CD4-positive, alpha-beta T cell treated with Interleukin-10 for 1 hour (primary cell): ENCODE measurements at regions not wholly inside any gene's neighbourhood (a gene's known extent, or its start where the extent isn't known, plus 50 kb on each side); places are given as distances from the start of the nearest gene placed in this dataset.

ENCODE experiments used
- DNase-seq: peaks from one replicate; pipeline ENCODE4 v3.0.0-alpha.2; 2020

DNA sequence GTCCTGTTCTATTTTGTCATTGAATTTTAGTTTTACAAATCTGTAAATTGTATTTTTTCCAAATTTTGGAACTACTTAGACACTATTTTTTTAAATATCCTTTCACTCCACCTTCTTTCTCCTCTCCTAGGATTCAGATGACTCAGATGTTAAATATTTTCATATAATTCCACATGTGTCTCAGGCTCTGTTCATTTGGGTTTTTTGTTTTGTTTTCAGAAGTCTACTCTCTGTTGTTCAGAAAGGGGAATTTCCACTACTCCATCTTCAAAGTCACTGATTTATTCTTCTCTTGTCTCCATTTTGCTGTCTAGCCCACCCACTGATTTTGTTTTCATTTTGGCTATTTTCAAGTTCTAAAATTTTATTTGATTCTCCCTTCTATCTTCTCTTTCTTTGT, 264.0 kb upstream of the SLIT2 start:
- DNase-seq = no peak

DNA sequence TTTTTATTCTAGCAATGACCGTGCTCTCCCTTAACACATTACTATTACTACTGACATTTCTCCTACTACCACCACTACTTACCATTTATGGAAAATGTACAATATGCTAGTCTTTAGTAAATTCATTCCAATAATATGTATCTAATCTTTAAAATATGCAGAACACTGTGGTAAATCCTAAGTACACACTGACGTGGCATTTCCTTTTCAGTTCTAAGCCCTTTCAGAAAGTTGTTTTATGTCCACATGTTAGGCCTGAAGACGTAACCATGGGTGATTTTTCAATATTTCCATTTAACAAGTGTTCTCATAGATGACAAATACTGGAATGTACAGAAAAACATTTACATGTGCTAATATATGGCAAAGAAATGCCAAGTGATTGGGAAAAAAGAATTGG, 268.6 kb upstream of the SLIT2 start:
- no peak for DNase-seq

DNA sequence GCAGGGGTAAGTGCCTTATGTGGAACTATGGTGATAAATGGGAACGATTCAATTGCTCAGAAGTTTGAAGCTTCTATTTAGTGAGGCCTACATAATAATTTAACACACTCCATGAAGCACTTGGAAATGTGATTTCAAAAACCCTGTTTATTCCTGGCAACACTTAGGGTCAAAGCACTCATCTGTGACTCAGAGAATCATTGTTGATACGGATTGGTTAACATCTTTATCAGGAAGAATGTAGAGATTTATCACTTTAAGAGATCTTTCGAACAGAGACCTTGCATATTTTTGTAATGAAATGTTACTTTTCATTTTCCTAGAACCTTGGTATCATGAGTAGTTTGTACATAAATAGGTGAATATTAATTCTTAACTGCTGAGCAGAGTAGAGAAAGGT, 269.1 kb upstream of the SLIT2 start:
- DNase-seq = no peak

DNA sequence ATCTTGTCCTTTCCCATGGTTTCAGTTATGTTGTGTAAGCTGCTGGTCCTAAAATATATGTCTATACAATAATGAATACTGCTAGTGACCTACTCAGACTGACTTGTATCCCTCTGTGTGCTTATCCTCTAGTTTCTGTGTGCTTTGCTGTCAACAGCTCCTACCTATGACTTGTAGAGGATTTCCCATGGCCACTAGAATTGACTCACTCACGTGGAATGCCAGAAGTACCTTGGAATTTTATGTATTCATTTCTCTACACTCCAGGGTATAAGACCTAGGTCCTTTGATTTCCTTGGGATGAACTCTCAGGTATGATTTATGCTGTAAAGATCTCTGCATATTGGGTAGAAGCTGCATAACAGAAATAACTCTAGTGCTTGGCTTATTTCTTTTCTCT, 279.9 kb upstream of the SLIT2 start:
- DNase-seq = no peak

- no peak for DNase-seq
These were observed 282.2 kb upstream of the SLIT2 start for GRCh38 chr4:19969492-19969891.

GRCh38 chr4:19961091-19961490, 290.6 kb upstream of the SLIT2 start:
- DNase-seq = no peak

GRCh38 chr4:19958848-19959247, 292.9 kb upstream of the SLIT2 start:
- no peak for DNase-seq

DNA sequence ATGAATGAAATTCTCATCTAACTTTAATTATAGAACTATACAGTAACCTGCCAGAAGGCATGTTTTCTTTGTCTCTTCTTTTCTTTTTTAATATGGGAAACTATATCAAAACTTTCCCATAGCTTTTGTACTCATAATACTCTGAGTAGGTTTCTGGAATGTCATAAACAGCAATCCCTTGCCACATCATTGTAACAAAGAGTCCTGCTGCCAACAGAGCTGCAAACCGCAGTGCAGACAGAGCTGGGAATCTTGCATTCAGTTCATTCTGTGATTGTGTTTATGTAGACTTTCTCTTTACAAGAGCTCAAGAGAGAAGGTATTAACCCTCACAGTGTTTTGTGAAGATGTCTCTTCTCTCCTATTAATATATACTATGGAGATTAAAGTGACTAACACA, 304.4 kb upstream of the SLIT2 start:
- DNase-seq = no peak

DNA sequence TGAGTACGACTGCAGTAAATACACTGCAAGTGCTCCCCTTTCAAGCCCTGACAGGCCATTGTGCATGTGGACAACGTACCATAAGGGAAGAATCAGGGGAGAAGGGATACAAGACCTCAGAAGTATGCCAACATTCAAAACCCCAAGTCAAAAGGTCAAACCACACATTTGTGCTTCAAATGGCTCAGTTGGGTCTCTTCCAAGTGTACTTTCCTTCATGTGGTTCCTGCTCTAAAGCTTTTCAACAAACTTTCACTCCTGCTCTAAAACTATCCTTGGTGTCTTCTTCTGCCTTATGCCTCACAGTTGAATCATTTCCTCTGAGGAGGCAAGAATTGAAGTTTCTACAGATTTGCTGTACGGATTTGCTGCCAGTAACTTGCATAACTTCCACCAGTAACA, 305.7 kb upstream of the SLIT2 start:
- DNase-seq = no peak

- no peak for DNase-seq
These were observed 306.2 kb upstream of the SLIT2 start for GRCh38 chr4:19945501-19945900.

DNA sequence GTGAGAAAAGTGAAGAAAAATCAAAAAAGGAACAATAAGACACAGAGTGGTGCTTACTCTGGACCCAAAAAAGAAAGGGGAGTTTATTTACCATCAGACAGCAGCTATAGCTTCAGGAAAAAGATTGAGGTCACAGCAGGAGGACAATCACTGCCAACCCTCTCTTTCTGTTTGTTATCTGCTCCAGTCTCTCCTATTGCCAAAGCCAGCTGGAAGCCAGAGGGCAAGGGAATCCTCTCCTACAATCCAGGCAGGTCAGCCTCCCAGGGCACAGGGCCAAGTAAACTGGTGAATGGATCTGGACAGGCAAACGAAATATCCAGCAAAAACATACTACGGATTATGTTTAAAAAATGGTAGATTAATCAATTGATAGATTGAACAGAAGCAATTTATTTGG, 306.9 kb upstream of the SLIT2 start:
- DNase-seq = no peak

DNA sequence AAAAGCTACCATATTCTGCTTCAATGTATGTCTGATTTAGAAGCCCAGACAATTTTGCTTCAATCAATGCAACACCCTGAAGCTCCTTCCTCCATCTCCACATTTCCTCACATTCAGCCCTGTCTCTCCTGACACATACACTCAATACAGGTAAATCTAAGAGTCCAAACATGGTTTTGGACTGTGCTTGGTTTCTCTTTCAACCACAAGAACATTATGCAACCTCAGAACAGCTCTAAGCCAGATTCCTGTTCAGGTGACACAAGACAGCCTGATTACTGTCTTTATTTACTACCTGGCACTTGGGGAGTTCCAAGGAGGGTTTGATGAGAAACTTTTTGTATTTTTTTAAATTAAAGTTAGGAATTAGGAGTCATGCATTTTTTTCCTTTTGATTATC, 307.5 kb upstream of the SLIT2 start:
- no peak for DNase-seq

DNA sequence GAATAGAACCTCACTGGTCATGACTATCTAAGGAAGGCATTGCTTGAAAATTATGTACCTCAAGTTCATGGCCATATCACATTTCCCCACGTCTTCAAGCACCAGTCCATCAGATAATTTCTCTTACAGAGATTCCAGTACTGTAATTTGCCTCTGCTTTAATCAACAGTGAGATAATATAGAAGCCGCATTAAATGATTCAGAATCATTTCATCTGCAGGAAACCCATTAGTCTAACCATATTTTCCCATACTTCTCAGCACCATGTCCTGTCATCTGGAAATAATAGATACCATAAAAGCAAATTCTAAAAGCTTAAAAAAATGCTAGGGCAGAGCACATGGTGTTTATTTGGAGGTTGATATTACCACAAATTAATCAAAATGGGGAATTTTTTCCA, 310.3 kb upstream of the SLIT2 start:
- DNase-seq = no peak

GRCh38 chr4:19940861-19941260, 310.8 kb upstream of the SLIT2 start:
- no peak for DNase-seq

- no peak for DNase-seq
These were observed 315.2 kb upstream of the SLIT2 start for GRCh38 chr4:19936476-19936875.

GRCh38 chr4:19930742-19931141, 321.0 kb upstream of the SLIT2 start:
- DNase-seq = no peak

DNA sequence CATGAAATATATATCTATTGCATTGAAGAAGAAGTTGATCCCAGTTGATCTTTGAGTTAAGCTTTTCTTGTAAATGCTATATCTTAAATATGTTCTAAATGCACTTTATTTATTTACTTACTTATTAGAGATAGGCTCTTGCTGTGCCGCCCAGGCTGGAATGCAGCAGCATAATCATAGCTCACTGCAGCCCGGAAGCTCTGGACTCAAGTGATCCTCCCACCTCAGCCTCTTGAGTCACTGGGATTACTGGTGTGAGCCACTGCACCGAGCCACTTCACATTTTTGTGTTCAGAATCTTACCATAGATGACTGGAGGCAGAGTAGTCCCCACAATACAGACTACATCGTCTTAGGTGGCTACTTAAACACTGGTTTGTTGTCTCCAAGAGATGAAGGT, 324.3 kb upstream of the SLIT2 start:
- DNase-seq = no peak

DNA sequence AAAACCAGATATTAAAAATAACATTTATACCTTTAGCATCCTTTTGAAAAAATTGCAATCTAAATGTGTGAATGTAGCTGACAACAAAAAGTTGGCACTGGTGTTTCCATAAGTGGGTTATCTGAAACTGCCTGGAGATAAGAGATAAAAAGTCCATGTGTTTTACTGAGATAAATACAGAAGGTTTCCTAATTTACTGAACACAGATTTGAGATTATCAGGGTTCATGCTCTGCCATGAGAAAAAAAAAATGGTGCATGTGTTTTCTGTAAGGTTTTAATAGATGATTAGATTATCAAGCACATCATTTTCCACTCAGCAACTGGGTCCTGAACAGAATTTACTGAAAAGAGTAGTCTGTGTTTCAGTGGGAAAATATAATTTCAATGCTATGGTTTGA, 326.2 kb upstream of the SLIT2 start:
- no peak for DNase-seq

DNA sequence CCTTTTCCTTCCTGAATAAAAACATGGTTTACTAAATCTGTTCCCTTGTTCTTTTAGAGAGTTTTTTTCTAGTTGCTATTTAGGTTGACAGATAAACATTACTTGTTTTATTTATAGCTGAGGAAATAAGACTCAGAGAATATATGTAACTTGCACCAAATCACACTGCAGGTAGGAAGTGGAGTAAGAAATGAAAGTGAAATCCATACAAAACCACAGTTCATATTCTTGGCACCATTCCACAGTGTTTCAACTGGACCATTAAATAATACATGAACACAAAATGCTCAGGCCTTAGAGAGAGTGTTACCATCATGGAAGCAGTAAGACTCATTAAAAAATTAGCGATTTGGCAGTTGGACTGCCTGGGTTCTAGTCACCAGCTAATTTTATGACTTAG, 326.9 kb upstream of the SLIT2 start:
- no peak for DNase-seq

DNA sequence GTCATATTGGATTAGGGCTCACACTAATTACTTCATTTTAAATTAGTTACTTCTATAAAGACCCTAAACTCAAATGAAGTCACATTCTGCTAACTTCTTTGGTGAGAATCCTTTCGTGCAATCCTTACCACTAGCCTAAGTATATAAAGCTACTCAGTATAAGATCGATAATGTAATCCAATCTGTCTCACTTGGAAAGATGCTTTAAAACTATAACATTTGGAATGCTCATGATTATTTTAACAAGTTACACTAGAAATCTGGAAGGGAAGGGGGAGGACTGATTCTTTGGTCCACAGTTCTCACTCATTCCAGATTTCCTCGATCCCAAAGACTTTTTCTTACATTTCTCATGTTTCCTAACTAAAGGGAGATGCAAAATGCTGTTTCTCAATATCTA, 336.4 kb upstream of the SLIT2 start:
- DNase-seq = no peak

- no peak for DNase-seq
These were observed 338.1 kb upstream of the SLIT2 start for GRCh38 chr4:19913650-19914049.

GRCh38 chr4:19910861-19911525, 340.7 kb upstream of the SLIT2 start:
- DNase-seq = no peak

- DNase-seq = no peak
These were observed 346.7 kb upstream of the SLIT2 start for GRCh38 chr4:19905024-19905423.

DNA sequence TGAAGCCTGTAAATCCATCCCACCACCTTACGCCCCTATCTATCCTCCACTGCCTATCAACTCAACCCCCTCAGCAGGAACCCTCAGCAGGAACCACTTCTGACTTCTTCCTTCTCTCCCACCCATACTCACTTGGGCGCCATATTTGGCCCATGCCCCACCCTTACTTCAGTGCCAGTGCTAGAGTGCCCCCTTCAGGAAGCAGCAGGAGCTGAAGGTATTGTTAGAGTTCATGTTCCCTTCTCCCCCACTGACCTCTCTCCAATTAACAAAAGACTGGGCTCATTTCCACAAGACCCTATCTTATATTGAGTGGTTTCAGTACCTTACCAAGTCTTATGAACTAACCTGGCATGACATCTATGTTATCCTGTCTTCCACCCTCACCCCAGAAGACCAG, 363.1 kb upstream of the SLIT2 start:
- no peak for DNase-seq

GRCh38 chr4:19883841-19884240, 367.9 kb upstream of the SLIT2 start:
- DNase-seq = no peak

DNA sequence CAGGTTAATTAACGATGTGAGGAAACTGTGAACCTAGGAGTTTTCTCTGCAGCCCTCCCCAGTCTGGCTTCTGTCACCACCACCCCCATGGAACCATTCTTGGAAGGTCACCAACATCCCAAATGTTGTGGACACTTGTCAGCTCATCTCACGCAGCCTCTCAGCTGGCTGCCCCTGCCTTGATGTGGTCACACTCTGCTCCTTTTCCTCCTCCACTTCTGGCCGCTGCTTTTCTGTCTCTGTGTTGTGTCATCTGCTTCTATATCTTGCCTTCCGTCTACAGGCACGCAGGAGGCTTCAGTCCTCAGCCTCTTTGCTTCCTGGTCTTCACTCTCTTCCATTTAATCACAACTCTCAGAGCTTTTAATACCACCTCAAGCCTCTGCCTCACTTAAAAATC, 371.5 kb upstream of the SLIT2 start:
- no peak for DNase-seq
